Spleen (tissue), 7 donors: ENCODE measurements at regions not wholly inside any gene's neighbourhood (a gene's known extent, or its start where the extent isn't known, plus 50 kb on each side); places are given as distances from the start of the nearest gene placed in this dataset.

ENCODE experiments used
- POLR2A ChIP-seq, 3 donors: fragments of 450-650 bp; IDR thresholded peaks; one replicate each; pipeline ENCODE4 v1.5.1; 2017; ENCODE audit warnings: antibody characterized with exemption in 3 of 3, mild to moderate bottlenecking in 1 of 3
- POLR2AphosphoS5 ChIP-seq, 3 donors: sonication (generic); formaldehyde crosslinking; IDR thresholded peaks; one replicate each; pipeline ENCODE4 v1.5.1; 2017; ENCODE audit warnings: antibody characterized with exemption in 3 of 3
- TF ChIP-seq, protein P1 (sequence below), 11 experiments: fragments of 200-600 bp in 7 of 11; fragments of 450-650 bp in 4 of 11; sonication (generic) in 4 of 11; IDR thresholded peaks in 8 of 11; conservative IDR thresholded peaks in 3 of 11; 1 replicate in 7 of 11; 2 replicates in 4 of 11; pipeline versions ENCODE4 v1.4.0 to v1.8.0; 2016 to 2021; ENCODE audit warnings: antibody characterized with exemption in 11 of 11, inconsistent platforms in 4 of 11, mild to moderate bottlenecking in 1 of 11
- donor health status: DM: no; HTN: no; CAD: no; lungs with moderate emphysema.
- donor health status: DM: no; HTN: no; CAD: no.
- donor health status: DM: no; HTN: no; CAD: no.

DNA sequence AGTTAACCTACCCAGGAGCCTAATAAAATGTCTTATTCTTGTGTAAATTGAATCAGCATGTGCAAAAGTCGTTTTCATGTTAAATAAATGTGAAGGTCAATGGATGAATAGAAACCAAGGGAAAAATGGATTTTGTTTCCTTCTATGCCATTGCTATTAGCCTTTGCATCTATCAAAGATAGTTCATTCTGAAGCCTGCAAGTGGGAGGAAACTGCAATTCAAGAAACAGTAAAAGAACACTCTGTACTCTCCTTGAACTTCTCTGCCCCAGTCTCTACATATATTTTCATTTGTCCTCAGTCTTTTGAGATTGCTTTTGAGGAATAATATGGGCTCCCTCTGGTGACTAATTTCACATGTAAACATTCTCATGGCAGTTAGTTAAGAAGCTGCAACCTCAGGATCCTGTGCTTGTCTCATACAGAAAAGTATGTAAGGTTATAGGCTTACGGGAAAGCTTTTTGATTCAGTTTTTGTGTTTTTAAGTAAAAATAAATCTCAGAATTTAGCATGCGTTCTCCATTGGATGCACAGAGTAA is 1590.0 kb upstream of the LRRTM1 start:
- TF ChIP-seq, protein P1, sequence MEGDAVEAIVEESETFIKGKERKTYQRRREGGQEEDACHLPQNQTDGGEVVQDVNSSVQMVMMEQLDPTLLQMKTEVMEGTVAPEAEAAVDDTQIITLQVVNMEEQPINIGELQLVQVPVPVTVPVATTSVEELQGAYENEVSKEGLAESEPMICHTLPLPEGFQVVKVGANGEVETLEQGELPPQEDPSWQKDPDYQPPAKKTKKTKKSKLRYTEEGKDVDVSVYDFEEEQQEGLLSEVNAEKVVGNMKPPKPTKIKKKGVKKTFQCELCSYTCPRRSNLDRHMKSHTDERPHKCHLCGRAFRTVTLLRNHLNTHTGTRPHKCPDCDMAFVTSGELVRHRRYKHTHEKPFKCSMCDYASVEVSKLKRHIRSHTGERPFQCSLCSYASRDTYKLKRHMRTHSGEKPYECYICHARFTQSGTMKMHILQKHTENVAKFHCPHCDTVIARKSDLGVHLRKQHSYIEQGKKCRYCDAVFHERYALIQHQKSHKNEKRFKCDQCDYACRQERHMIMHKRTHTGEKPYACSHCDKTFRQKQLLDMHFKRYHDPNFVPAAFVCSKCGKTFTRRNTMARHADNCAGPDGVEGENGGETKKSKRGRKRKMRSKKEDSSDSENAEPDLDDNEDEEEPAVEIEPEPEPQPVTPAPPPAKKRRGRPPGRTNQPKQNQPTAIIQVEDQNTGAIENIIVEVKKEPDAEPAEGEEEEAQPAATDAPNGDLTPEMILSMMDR (IDR thresholded peaks at IDR 0.05 in 8 of 11, conservative IDR thresholded peaks at IDR 0.05 in 3 of 11), result no peak
- TF ChIP-seq POLR2AphosphoS5 (IDR thresholded peaks at IDR 0.05) (no peak), POLR2A (IDR thresholded peaks at IDR 0.05) (no peak)
